SH-SY5Y (cell line): ENCODE measurements at regions not wholly inside any gene's neighbourhood (a gene's known extent, or its start where the extent isn't known, plus 50 kb on each side); places are given as distances from the start of the nearest gene placed in this dataset.
A peak's percentile ranks its signal among the peaks of the same experiment; 100 is the strongest.

Experiments used
- GATA2 ChIP-seq: IDR thresholded peaks from 2 replicates; pipeline ENCODE4 v1.6.1; 2011; ENCODE audit warnings: mild to moderate bottlenecking, low read depth, low read length
- GATA3 ChIP-seq: IDR thresholded peaks from 2 replicates; pipeline ENCODE4 v1.6.1; 2011; ENCODE audit warnings: low read depth, mild to moderate bottlenecking, low read length, moderate library complexity

GRCh38 chr7:35523292-35523691, 171.6 kb downstream of the HERPUD2 start:
- no peak for TF ChIP-seq GATA3
- no peak for TF ChIP-seq GATA2

GRCh38 chr7:35522697-35523096, 172.2 kb downstream of the HERPUD2 start:
- TF ChIP-seq GATA3, result no peak
- no peak for TF ChIP-seq GATA2

- no peak for TF ChIP-seq GATA2
- TF ChIP-seq GATA3, result no peak
Observed at GRCh38 chr7:35521941-35522340, 173.0 kb downstream of the HERPUD2 start.

- TF ChIP-seq GATA2 (no peak), GATA3 (no peak)
Observed at GRCh38 chr7:35520810-35521625, 173.9 kb downstream of the HERPUD2 start.

- TF ChIP-seq GATA2, result no peak
- no peak for TF ChIP-seq GATA3
Observed at GRCh38 chr7:35519971-35520809, 174.7 kb downstream of the HERPUD2 start.

- 0 out of 2 replicates have a peak, but pooled peaks have one; percentile 31 for TF ChIP-seq GATA2
- TF ChIP-seq GATA3, result no peak
Observed at GRCh38 chr7:35518767-35519166, 176.2 kb downstream of the HERPUD2 start.

GRCh38 chr7:35516498-35516897, 178.4 kb downstream of the HERPUD2 start:
- peak; percentile 81 for TF ChIP-seq GATA2
- TF ChIP-seq GATA3, result peak; percentile 60; the same call in 1 of the 2 replicates

- TF ChIP-seq GATA2 (no peak), GATA3 (no peak)
Observed at GRCh38 chr7:35513828-35514227, 181.1 kb downstream of the HERPUD2 start.

- no peak for TF ChIP-seq GATA3
- TF ChIP-seq GATA2, result no peak
Observed at GRCh38 chr7:35513195-35513594, 181.7 kb downstream of the HERPUD2 start.

- no peak for TF ChIP-seq GATA2
- no peak for TF ChIP-seq GATA3
Observed at GRCh38 chr7:35512716-35513115, 182.2 kb downstream of the HERPUD2 start.

GRCh38 chr7:35508623-35509400, 186.1 kb downstream of the HERPUD2 start:
- TF ChIP-seq GATA3 (no peak), GATA2 (no peak)

GRCh38 chr7:35505066-35505465, 189.9 kb downstream of the HERPUD2 start:
- no peak for TF ChIP-seq GATA2
- TF ChIP-seq GATA3, result no peak

- TF ChIP-seq GATA3 (no peak), GATA2 (no peak)
Observed at GRCh38 chr7:35504365-35504764, 190.6 kb downstream of the HERPUD2 start.

GRCh38 chr7:35501681-35502080, 193.3 kb downstream of the HERPUD2 start:
- TF ChIP-seq GATA2 (no peak), GATA3 (no peak)
